ENCODE measurements at regions not wholly inside any gene's neighbourhood (a gene's known extent, or its start where the extent isn't known, plus 50 kb on each side); places are given as distances from the start of the nearest gene placed in this dataset.

GRCh38 chr6:126091466-126091865 is 105.1 kb downstream of the TRMT11 start:
- no peak overlapping the region for H3K4me3 ChIP-seq (ENCODE audit: low read depth, low read length)
- H3K27me3 ChIP-seq: no peaks in the 10 kb centered on the region
- no peaks in the 10 kb centered on the region for H3K36me3 ChIP-seq
- DNase-seq: no peak
- H3K9me3 ChIP-seq: no peaks in the 10 kb centered on the region
- no peak for TF ChIP-seq CTCF (IDR thresholded peaks at IDR 0.05; ENCODE audit: low read depth, low read length)
- H3K4me1 ChIP-seq: peaks cover 3% of the 10 kb centered on the region; the same call in 1 of the 2 replicates

DNA sequence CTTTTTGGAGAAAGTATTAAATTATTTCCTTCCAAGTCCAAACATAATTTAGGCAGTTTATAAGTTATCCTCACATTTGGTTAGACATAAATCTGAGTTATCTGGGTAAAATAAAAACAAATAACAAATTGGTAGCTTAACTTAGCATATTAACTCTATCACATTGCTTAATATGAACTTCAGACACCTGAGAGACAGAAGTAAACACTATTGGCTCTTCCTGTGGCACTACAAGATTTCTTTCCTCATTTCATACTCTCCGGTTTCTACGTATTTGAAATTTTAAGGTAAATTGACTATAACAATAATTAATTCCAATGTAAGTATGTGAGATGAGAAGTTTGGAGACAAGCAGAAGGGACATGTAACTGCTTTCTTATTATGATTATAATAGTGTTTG is 106.8 kb downstream of the TRMT11 start:
- no peaks in the 10 kb centered on the region; the same call in 1 of the 2 replicates for H3K4me1 ChIP-seq
- TF ChIP-seq CTCF (IDR thresholded peaks at IDR 0.05; ENCODE audit: low read depth, low read length): no peak
- H3K36me3 ChIP-seq: no peaks in the 10 kb centered on the region
- DNase-seq: no peak
- H3K27me3 ChIP-seq: no peaks in the 10 kb centered on the region
- no peaks in the 10 kb centered on the region for H3K9me3 ChIP-seq
- no peak overlapping the region for H3K4me3 ChIP-seq (ENCODE audit: low read depth, low read length)

GRCh38 chr6:126094411-126094810 is 108.1 kb downstream of the TRMT11 start:
- H3K36me3 ChIP-seq: no peaks in the 10 kb centered on the region
- no peak for TF ChIP-seq CTCF (IDR thresholded peaks at IDR 0.05; ENCODE audit: low read depth, low read length)
- no peak for DNase-seq
- no peaks in the 10 kb centered on the region for H3K9me3 ChIP-seq
- no peaks in the 10 kb centered on the region; the same call in 1 of the 2 replicates for H3K4me1 ChIP-seq
- H3K4me3 ChIP-seq (ENCODE audit: low read depth, low read length): no peak overlapping the region
- H3K27me3 ChIP-seq: no peaks in the 10 kb centered on the region

DNA sequence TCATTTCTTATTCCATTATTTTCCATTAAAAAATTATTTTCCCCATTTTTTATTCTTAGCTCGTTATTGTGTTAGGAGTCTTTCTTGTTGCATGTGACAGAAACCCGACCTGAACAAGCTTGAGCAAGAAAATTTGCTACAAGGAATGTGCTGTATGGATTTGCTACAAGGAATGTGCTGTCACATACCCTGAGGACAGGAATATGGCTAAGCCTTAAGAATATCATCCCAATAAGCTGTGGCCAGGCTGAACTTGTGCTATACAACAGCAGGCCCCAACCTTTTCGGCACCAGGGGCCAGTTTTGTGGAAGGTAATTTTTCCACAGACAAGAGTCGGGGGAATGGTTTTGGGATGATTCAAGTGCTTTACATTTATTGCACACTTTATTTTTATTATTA is 114.0 kb downstream of the TRMT11 start:
- no peak for DNase-seq
- H3K4me3 ChIP-seq (ENCODE audit: low read depth, low read length): no peak overlapping the region
- peaks cover 3% of the 10 kb centered on the region; the same call in 1 of the 2 replicates for H3K36me3 ChIP-seq
- H3K9me3 ChIP-seq: no peaks in the 10 kb centered on the region
- no peak for TF ChIP-seq CTCF (IDR thresholded peaks at IDR 0.05; ENCODE audit: low read depth, low read length)
- no peaks in the 10 kb centered on the region for H3K27me3 ChIP-seq
- no peaks in the 10 kb centered on the region for H3K4me1 ChIP-seq

- DNase-seq: no peak
- H3K27me3 ChIP-seq: no peaks in the 10 kb centered on the region
- H3K4me1 ChIP-seq: peaks cover 3% of the 10 kb centered on the region
- no peaks in the 10 kb centered on the region for H3K9me3 ChIP-seq
- H3K4me3 ChIP-seq (ENCODE audit: low read depth, low read length): no peak overlapping the region
- no peak for TF ChIP-seq CTCF (IDR thresholded peaks at IDR 0.05; ENCODE audit: low read depth, low read length)
- H3K36me3 ChIP-seq: peaks cover 3% of the 10 kb centered on the region; the same call in 1 of the 2 replicates
These were observed 116.0 kb downstream of the TRMT11 start for GRCh38 chr6:126102358-126102757.

- Histone ChIP-seq H3K4me1 (peaks cover 7% of the 10 kb centered on the region), H3K9me3 (no peaks in the 10 kb centered on the region), H3K36me3 (peaks cover 3% of the 10 kb centered on the region; the same call in 1 of the 2 replicates), H3K27me3 (no peaks in the 10 kb centered on the region), H3K4me3 (ENCODE audit: low read depth, low read length) (no peak overlapping the region)
- no peak for TF ChIP-seq CTCF (IDR thresholded peaks at IDR 0.05; ENCODE audit: low read depth, low read length)
- no peak for DNase-seq
These were observed 117.7 kb downstream of the TRMT11 start for GRCh38 chr6:126103993-126104392.

Data from BE2C (cell line).